Fibroblast of lung (primary cell): ENCODE measurements at regions not wholly inside any gene's neighbourhood (a gene's known extent, or its start where the extent isn't known, plus 50 kb on each side); places are given as distances from the start of the nearest gene placed in this dataset.

Source experiments
- DNase-seq, 2 donors: peaks; one replicate each; pipeline versions ENCODE4 v3.0.0 to v3.0.0-alpha.2; 2010; ENCODE audit warnings: low read depth in 2 of 2
- H2AFZ ChIP-seq: 2 replicates; pipeline ENCODE4 v1.5.1; 2012; ENCODE audit warnings: low read length, control low read depth, inconsistent platforms
- H3K27ac ChIP-seq: 2 replicates; pipeline ENCODE4 v1.5.1; 2011; ENCODE audit warnings: low read length, control low read depth; ENCODE audit not compliant: insufficient read depth
- H3K27me3 ChIP-seq: 2 replicates; pipeline ENCODE4 v1.5.1; 2011; ENCODE audit warnings: mild to moderate bottlenecking, low read length; ENCODE audit not compliant: control insufficient read depth, insufficient read depth
- H3K36me3 ChIP-seq: 2 replicates; pipeline ENCODE4 v1.5.1; 2011; ENCODE audit warnings: low read length; ENCODE audit not compliant: control insufficient read depth, insufficient read depth
- H3K4me1 ChIP-seq: 2 replicates; pipeline ENCODE4 v1.5.1; 2011; ENCODE audit warnings: low read length; ENCODE audit not compliant: control insufficient read depth, insufficient read depth; ENCODE audit errors: extremely low read depth
- H3K4me2 ChIP-seq: 2 replicates; pipeline ENCODE4 v1.5.1; 2011; ENCODE audit warnings: low read length, control low read depth; ENCODE audit not compliant: insufficient read depth; ENCODE audit errors: extremely low read depth
- H3K4me3 ChIP-seq, 4 experiments: fragments of 200-600 bp in 1 of 4; sonication (generic) in 1 of 4; replicated peaks in 1 of 4; 2 replicates each; pipeline ENCODE4 v1.5.1; 2011 to 2016; ENCODE audit warnings: low read length in 4 of 4, low read depth in 3 of 4, mild to moderate bottlenecking in 3 of 4, control low read depth in 2 of 4, inconsistent platforms in 1 of 4, mixed read lengths in 1 of 4; ENCODE audit not compliant: insufficient read depth in 1 of 4; ENCODE audit errors: control extremely low read depth in 1 of 4
- H3K79me2 ChIP-seq: 2 replicates; pipeline ENCODE4 v1.5.1; 2012; ENCODE audit warnings: mild to moderate bottlenecking, low read length, inconsistent platforms; ENCODE audit not compliant: control insufficient read depth, insufficient read depth
- H3K9ac ChIP-seq: 2 replicates; pipeline ENCODE4 v1.5.1; 2011; ENCODE audit warnings: mild to moderate bottlenecking, low read length, control low read depth; ENCODE audit not compliant: insufficient read depth
- H3K9me3 ChIP-seq: 2 replicates; pipeline ENCODE4 v1.5.1; 2012; ENCODE audit warnings: low read depth, low read length; ENCODE audit not compliant: control insufficient read depth, insufficient read depth
- H4K20me1 ChIP-seq: 2 replicates; pipeline ENCODE4 v1.5.1; 2011; ENCODE audit warnings: low read length; ENCODE audit not compliant: control insufficient read depth, insufficient read depth; ENCODE audit errors: extremely low read depth
- EZH2 ChIP-seq: IDR thresholded peaks from 2 replicates; pipeline ENCODE4 v1.5.1; 2012; ENCODE audit warnings: low read length, control low read depth, mild to moderate bottlenecking; ENCODE audit errors: missing control alignments
- TF ChIP-seq, protein P1 (sequence below), 2 donors: IDR thresholded peaks in 1 of 2; conservative IDR thresholded peaks in 1 of 2; 1 replicate in 1 of 2; 2 replicates in 1 of 2; pipeline ENCODE4 v1.5.1; 2011 to 2012; ENCODE audit warnings: low read length in 2 of 2, control low read depth in 1 of 2, inconsistent platforms in 1 of 2, low read depth in 1 of 2, mild to moderate bottlenecking in 1 of 2

DNA sequence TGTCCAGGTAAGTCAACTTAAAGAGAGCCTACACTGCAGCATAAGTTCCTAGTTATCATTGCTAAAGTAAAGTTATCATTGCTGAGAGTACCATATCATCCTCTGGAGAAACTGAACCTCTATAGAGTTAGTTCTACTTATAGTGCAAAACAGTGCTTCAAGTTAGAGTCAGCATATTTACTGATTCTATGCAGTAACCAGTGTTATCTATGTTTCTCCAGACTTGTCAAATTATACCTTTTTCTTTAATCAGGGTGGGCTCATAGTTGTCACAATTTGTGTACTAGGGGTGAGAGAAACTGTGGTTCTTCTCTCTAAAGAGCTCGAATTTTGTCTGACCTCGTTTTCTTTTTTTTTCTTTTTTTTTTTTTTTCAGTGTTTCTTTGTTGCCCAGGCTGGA, 79.6 kb downstream of the ANXA2R start:
- Histone ChIP-seq H3K9ac (no peak overlapping the region), H3K36me3 (no peaks in the 10 kb centered on the region), H3K9me3 (no peaks in the 10 kb centered on the region), H2AFZ (no peak overlapping the region), H4K20me1 (no peaks in the 10 kb centered on the region), H3K79me2 (no peaks in the 10 kb centered on the region), H3K4me2 (no peak overlapping the region), H3K4me1 (no peaks in the 10 kb centered on the region), H3K4me3 (no peak overlapping the region), H3K27me3 (no peaks in the 10 kb centered on the region), H3K27ac (no peak overlapping the region)
- no peak for TF ChIP-seq EZH2
- TF ChIP-seq, protein P1, sequence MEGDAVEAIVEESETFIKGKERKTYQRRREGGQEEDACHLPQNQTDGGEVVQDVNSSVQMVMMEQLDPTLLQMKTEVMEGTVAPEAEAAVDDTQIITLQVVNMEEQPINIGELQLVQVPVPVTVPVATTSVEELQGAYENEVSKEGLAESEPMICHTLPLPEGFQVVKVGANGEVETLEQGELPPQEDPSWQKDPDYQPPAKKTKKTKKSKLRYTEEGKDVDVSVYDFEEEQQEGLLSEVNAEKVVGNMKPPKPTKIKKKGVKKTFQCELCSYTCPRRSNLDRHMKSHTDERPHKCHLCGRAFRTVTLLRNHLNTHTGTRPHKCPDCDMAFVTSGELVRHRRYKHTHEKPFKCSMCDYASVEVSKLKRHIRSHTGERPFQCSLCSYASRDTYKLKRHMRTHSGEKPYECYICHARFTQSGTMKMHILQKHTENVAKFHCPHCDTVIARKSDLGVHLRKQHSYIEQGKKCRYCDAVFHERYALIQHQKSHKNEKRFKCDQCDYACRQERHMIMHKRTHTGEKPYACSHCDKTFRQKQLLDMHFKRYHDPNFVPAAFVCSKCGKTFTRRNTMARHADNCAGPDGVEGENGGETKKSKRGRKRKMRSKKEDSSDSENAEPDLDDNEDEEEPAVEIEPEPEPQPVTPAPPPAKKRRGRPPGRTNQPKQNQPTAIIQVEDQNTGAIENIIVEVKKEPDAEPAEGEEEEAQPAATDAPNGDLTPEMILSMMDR (conservative IDR thresholded peaks at IDR 0.05 in 1 of 2, IDR thresholded peaks at IDR 0.05 in 1 of 2; ENCODE audit: low read depth in 1 of 2, low read length in 2 of 2) = no peak
- no peak for DNase-seq

GRCh38 chr5:42956551-42956950, 83.6 kb downstream of the ANXA2R start:
- Histone ChIP-seq H3K4me2 (no peak overlapping the region), H3K9me3 (no peaks in the 10 kb centered on the region), H3K79me2 (peaks cover 10% of the 10 kb centered on the region), H3K9ac (no peak overlapping the region), H3K4me3 (no peak overlapping the region), H2AFZ (no peak overlapping the region), H3K4me1 (peaks cover 3% of the 10 kb centered on the region), H3K36me3 (no peaks in the 10 kb centered on the region), H3K27me3 (no peaks in the 10 kb centered on the region), H4K20me1 (no peaks in the 10 kb centered on the region), H3K27ac (no peak overlapping the region)
- TF ChIP-seq EZH2 = no peak
- TF ChIP-seq, protein P1 (conservative IDR thresholded peaks at IDR 0.05 in 1 of 2, IDR thresholded peaks at IDR 0.05 in 1 of 2; ENCODE audit: low read depth in 1 of 2, low read length in 2 of 2) = no peak
- no peak for DNase-seq

GRCh38 chr5:42953041-42953440, 87.1 kb downstream of the ANXA2R start:
- peaks cover 12% of the 10 kb centered on the region for H3K79me2 ChIP-seq
- DNase-seq = peak; percentile 26 to 69
- H3K4me2 ChIP-seq = no peak overlapping the region
- TF ChIP-seq, protein P1 (conservative IDR thresholded peaks at IDR 0.05 in 1 of 2, IDR thresholded peaks at IDR 0.05 in 1 of 2; ENCODE audit: low read depth in 1 of 2, low read length in 2 of 2) = no peak
- no peak for TF ChIP-seq EZH2
- H3K4me3 ChIP-seq = peak overlapping the region; percentile 0 to 84 (median 42)
- no peak overlapping the region for H3K9ac ChIP-seq
- no peak overlapping the region for H2AFZ ChIP-seq
- H3K36me3 ChIP-seq = no peaks in the 10 kb centered on the region
- H3K4me1 ChIP-seq = peaks cover 9% of the 10 kb centered on the region
- no peaks in the 10 kb centered on the region for H3K27me3 ChIP-seq
- no peak overlapping the region for H3K27ac ChIP-seq
- no peaks in the 10 kb centered on the region for H4K20me1 ChIP-seq
- no peaks in the 10 kb centered on the region for H3K9me3 ChIP-seq
